Mammary epithelial cell (primary cell): ENCODE measurements at regions not wholly inside any gene's neighbourhood (a gene's known extent, or its start where the extent isn't known, plus 50 kb on each side); places are given as distances from the start of the nearest gene placed in this dataset.

Experiments used
- EZH2 ChIP-seq: IDR thresholded peaks from 2 replicates; pipeline ENCODE4 v1.6.1; 2012; ENCODE audit warnings: low read length, inconsistent platforms, borderline replicate concordance
- TF ChIP-seq, protein P1 (sequence below), 2 donors: IDR thresholded peaks in 1 of 2; conservative IDR thresholded peaks in 1 of 2; 2 replicates each; pipeline ENCODE4 v1.5.1; 2011 to 2012; ENCODE audit warnings: inconsistent platforms in 2 of 2, low read length in 2 of 2, mild to moderate bottlenecking in 2 of 2, control low read depth in 1 of 2, low read depth in 1 of 2; ENCODE audit not compliant: insufficient read depth in 1 of 2; ENCODE audit errors: extremely low read depth in 1 of 2

- TF ChIP-seq, protein P1, sequence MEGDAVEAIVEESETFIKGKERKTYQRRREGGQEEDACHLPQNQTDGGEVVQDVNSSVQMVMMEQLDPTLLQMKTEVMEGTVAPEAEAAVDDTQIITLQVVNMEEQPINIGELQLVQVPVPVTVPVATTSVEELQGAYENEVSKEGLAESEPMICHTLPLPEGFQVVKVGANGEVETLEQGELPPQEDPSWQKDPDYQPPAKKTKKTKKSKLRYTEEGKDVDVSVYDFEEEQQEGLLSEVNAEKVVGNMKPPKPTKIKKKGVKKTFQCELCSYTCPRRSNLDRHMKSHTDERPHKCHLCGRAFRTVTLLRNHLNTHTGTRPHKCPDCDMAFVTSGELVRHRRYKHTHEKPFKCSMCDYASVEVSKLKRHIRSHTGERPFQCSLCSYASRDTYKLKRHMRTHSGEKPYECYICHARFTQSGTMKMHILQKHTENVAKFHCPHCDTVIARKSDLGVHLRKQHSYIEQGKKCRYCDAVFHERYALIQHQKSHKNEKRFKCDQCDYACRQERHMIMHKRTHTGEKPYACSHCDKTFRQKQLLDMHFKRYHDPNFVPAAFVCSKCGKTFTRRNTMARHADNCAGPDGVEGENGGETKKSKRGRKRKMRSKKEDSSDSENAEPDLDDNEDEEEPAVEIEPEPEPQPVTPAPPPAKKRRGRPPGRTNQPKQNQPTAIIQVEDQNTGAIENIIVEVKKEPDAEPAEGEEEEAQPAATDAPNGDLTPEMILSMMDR (conservative IDR thresholded peaks at IDR 0.05 in 1 of 2, IDR thresholded peaks at IDR 0.05 in 1 of 2; ENCODE audit: extremely low read depth in 1 of 2, insufficient read depth in 1 of 2, low read depth in 1 of 2, low read length in 2 of 2), result no peak
- no peak for TF ChIP-seq EZH2
Observed at GRCh38 chr7:138398857-138399256, 61.2 kb upstream of the TRIM24 start.
